AG10803 (cell line): ENCODE measurements at regions not wholly inside any gene's neighbourhood (a gene's known extent, or its start where the extent isn't known, plus 50 kb on each side); places are given as distances from the start of the nearest gene placed in this dataset.
A peak's percentile ranks its signal among the peaks of the same experiment; 100 is the strongest.
"Not testable (repeated sequence)": the region's sequence is repeated elsewhere in the genome, so short reads cannot be mapped to it uniquely, and the experiment has no call there.

Experiments
- DNase-seq: peaks from one replicate; pipeline ENCODE4 v3.0.0; 2010; ENCODE audit warnings: low read depth
- H3K4me3 ChIP-seq: 2 replicates; pipeline ENCODE4 v1.5.1; 2011; ENCODE audit warnings: mild to moderate bottlenecking, low read length, control low read depth
- TF ChIP-seq, protein P1 (sequence below): conservative IDR thresholded peaks from 2 replicates; pipeline ENCODE4 v1.5.1; 2011; ENCODE audit warnings: mild to moderate bottlenecking, low read length, control low read depth, inconsistent platforms

DNA sequence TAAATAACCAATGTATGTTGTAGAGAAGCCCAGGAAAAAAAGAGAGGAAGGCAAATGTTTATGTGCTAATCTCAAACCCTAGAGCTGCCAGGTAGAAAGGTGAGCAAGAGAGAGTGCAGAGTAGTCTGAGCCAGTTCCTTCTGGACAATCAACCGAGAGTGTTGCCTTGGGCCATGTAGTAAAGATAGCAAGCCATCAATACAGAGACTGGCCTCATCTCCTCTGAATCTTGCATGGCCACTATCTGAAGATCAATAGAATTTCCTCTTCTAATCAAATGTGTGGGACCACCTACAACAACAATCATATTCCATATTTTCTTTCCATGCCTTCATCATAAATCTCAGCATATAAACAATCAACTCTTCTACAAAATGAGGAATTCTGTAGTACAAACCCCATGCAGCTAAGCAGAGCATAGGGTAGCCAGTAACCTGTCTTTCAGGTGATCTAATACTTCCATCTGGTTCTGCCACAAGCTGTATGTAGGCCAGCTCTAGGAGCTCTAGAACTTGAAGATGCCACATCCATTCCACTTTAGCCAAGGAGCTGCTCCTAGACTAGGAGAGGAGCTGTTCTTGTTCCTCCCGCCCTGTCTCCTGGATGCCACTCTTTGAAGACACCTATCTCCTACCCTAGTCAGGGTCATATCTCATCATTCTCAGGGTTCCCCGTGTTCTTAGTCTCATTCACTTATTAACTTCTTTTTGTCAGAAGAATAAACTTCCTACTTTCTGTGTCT is 75.8 kb upstream of the SLC38A4 start:
- no peak for DNase-seq
- H3K4me3 ChIP-seq, result no peak overlapping the region
- TF ChIP-seq, protein P1, sequence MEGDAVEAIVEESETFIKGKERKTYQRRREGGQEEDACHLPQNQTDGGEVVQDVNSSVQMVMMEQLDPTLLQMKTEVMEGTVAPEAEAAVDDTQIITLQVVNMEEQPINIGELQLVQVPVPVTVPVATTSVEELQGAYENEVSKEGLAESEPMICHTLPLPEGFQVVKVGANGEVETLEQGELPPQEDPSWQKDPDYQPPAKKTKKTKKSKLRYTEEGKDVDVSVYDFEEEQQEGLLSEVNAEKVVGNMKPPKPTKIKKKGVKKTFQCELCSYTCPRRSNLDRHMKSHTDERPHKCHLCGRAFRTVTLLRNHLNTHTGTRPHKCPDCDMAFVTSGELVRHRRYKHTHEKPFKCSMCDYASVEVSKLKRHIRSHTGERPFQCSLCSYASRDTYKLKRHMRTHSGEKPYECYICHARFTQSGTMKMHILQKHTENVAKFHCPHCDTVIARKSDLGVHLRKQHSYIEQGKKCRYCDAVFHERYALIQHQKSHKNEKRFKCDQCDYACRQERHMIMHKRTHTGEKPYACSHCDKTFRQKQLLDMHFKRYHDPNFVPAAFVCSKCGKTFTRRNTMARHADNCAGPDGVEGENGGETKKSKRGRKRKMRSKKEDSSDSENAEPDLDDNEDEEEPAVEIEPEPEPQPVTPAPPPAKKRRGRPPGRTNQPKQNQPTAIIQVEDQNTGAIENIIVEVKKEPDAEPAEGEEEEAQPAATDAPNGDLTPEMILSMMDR, result no peak

DNA sequence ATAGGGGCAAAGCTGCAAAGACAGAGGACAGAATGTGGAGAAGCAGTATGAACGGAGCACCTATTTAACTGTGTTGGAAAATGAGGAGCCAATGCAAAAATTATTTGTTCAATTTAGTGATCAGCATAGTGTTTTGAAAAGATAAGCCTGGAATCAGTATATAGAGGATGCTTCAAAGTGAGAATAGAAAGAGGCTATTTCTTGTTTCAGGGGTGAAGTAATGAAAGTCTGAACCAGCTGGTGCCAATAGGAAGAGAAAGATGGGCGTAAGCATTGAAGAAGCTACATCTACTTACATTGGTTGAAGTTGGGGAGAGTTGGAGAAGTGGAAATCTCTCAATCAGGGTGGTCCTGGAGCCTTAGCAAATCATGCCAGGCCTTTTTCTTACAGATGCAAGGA is 77.3 kb upstream of the SLC38A4 start:
- no peak overlapping the region for H3K4me3 ChIP-seq
- TF ChIP-seq, protein P1, result no peak

DNA sequence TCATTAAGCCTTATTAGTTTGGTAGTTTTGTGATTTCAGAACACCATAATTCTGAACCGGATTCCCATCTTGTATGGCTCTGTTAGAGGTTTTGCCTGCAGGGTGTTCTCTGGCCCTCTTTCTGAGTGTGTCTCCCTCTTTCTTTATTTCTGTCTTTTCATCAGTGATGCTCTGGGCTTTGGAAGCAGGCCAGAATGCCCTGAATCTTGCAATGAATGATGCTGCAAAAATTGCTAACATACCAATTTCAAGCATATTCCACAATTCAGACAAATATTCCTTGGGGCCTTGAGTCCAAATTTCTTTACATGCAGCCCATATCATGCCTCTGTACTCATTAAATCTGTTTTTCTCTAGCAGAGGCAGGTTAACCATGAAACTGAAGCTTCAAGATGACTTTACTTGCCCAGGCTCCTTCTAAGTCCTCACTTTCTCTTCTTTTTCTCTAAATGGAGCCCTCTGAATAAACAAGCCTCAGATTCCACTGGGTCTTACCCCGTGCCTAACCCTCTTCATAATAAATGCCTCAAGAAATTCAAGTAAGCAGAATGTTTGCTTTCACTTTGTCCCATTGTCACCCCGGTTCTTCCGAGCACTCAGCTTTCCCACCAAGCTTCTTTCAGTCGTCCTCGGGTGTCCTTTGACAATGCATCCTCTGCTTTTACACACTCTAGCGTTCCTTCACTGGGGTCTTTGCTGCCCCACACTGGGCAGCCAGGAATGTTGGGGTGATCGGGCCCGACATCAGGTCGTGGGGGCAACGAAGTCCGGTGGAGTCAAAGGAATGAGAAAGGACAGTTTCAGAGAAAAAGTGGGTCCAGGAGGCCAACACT is 78.8 kb upstream of the SLC38A4 start:
- TF ChIP-seq, protein P1, result no peak
- DNase-seq, result peak; percentile 78
- H3K4me3 ChIP-seq, result no peak overlapping the region; the same call in 1 of the 2 replicates

More for the DNA sequence above, 77.3 kb upstream of the SLC38A4 start:
- DNase-seq, result no peak

- DNase-seq, result peak; percentile 97
- not testable (repeated sequence) for H3K4me3 ChIP-seq
Measured at GRCh38 chr12:46905239-46905627, 79.4 kb upstream of the SLC38A4 start.

DNA sequence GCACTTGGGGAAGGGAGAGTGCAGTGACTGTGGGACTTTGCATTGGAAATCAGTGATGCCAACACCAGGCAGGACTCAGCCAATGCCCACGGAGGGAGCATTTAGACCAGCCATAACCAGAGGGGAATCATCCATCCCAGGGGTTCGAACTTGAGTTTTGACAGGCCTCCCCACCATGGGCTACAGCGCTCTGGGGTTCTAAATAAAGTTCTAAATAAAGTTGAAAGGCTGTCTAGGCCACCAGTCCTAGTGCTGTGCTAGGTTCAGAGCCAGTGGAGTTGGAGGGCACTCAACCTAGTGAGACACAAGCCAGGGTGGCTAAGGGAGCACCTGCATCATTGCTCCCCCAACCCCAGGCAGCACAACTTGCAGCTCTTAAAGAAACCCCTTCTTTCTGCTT is 82.0 kb upstream of the SLC38A4 start:
- DNase-seq, result no peak
- H3K4me3 ChIP-seq, result no peak overlapping the region
- TF ChIP-seq, protein P1, result no peak

GRCh38 chr12:46908236-46908935 is 82.6 kb upstream of the SLC38A4 start:
- TF ChIP-seq, protein P1, result no peak
- H3K4me3 ChIP-seq, result no peak overlapping the region
- peak; percentile 60 for DNase-seq

GRCh38 chr12:46908936-46909635 is 83.3 kb upstream of the SLC38A4 start:
- TF ChIP-seq, protein P1, result no peak
- DNase-seq, result no peak
- no peak overlapping the region for H3K4me3 ChIP-seq
